ENCODE measurements at regions not wholly inside any gene's neighbourhood (a gene's known extent, or its start where the extent isn't known, plus 50 kb on each side); places are given as distances from the start of the nearest gene placed in this dataset.

DNA sequence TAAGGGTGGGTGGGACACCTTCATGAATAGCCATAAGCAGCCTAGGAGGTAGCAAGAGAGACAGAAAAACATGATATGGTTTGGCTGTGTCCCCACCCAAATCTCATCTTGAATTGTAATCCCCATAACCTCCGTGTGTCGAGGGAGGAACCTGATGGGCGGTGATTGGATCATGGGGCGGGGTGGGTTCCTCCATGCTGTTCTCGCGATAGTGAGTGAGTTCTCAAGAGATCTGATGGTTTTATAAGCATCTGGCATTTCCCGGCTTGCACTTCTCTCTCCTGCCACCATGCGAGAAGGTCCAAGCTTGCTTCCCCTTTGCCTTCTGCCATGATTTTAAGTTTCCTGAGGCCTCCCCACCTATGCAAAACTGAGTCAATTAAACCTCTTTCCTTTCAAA, 259.1 kb upstream of the ERCC4 start:
- Histone ChIP-seq H3K4me1 (no peaks in the 10 kb centered on the region), H3K27me3 (peaks cover 0 to 8% (median 0%) of the 10 kb centered on the region in 7 donors), H3K4me3 (no peak overlapping the region), H3K27ac (no peak overlapping the region), H3K9me3 (peaks cover 0 to 9% (median 0%) of the 10 kb centered on the region in 11 donors), H3K36me3 (no peaks in the 10 kb centered on the region)
- TF ChIP-seq, protein P1, sequence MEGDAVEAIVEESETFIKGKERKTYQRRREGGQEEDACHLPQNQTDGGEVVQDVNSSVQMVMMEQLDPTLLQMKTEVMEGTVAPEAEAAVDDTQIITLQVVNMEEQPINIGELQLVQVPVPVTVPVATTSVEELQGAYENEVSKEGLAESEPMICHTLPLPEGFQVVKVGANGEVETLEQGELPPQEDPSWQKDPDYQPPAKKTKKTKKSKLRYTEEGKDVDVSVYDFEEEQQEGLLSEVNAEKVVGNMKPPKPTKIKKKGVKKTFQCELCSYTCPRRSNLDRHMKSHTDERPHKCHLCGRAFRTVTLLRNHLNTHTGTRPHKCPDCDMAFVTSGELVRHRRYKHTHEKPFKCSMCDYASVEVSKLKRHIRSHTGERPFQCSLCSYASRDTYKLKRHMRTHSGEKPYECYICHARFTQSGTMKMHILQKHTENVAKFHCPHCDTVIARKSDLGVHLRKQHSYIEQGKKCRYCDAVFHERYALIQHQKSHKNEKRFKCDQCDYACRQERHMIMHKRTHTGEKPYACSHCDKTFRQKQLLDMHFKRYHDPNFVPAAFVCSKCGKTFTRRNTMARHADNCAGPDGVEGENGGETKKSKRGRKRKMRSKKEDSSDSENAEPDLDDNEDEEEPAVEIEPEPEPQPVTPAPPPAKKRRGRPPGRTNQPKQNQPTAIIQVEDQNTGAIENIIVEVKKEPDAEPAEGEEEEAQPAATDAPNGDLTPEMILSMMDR (IDR thresholded peaks at IDR 0.05) = no peak
- no peak for DNase-seq
- WGBS, 2 donors = 87 to 88% methylated on average over 8 of the region's 8 CpGs
- ATAC-seq = no peak
- intact Hi-C loops (cut with DNase I) = no loop called here

DNA sequence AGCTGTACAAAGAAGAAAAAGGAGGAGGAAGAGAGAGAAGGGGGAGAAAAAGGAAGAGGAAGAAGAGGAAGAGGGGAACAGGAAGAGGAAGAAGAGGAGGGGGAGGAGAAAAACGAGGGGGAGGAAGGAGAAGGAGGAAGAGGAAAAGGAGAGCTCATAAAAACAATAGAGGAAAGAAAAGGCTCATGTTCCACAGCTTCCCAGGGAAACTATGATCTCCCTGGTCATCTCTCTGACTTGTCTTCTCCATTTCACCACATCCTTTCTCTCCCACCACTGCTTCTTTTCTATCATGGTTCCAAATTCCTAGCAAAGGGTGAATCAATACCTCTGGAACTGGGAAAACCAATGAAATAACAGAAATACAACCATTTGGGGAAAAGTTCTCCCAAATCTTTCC, 254.1 kb upstream of the ERCC4 start:
- intact Hi-C loops (cut with DNase I) = no loop called here
- Histone ChIP-seq H3K27ac (no peak overlapping the region), H3K4me1 (no peaks in the 10 kb centered on the region), H3K36me3 (no peaks in the 10 kb centered on the region), H3K9me3 (peaks cover 0 to 9% (median 0%) of the 10 kb centered on the region in 11 donors), H3K4me3 (no peak overlapping the region), H3K27me3 (peaks cover 0 to 8% (median 0%) of the 10 kb centered on the region in 7 donors)
- WGBS, 2 donors = 13 to 17% methylated on average over 1 of the region's 1 CpG
- TF ChIP-seq, protein P1 (IDR thresholded peaks at IDR 0.05) = no peak
- no peak for ATAC-seq
- DNase-seq = no peak

DNA sequence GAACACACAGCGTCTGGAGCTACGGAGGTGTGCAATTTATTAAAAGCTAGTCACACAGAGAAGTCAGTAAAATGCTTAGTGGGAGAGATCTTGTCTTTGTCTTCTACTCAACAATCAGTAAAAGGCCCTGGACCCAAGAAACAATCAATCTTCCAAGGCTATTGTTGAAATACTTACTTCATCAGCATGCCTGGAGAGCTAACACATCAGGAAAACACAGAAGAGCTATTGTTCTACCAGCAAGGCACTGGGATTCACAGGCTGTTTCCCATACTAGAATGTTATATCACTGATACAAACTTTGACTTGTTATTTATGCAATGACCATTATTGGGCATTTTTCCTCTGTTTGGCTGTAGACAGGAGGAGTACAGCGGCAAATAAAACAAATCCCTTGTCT, 247.8 kb upstream of the ERCC4 start:
- Histone ChIP-seq H3K27ac (no peak overlapping the region), H3K4me3 (no peak overlapping the region), H3K4me1 (no peaks in the 10 kb centered on the region), H3K27me3 (peaks cover 0 to 4% (median 0%) of the 10 kb centered on the region in 7 donors), H3K9me3 (peaks cover 0 to 13% (median 0%) of the 10 kb centered on the region in 11 donors), H3K36me3 (no peaks in the 10 kb centered on the region)
- TF ChIP-seq, protein P1 (IDR thresholded peaks at IDR 0.05) = no peak
- ATAC-seq = no peak
- 65 to 78% methylated on average over 3 of the region's 3 CpGs for WGBS, 2 donors
- no peak for DNase-seq
- intact Hi-C loops (cut with DNase I) = no loop called here

DNA sequence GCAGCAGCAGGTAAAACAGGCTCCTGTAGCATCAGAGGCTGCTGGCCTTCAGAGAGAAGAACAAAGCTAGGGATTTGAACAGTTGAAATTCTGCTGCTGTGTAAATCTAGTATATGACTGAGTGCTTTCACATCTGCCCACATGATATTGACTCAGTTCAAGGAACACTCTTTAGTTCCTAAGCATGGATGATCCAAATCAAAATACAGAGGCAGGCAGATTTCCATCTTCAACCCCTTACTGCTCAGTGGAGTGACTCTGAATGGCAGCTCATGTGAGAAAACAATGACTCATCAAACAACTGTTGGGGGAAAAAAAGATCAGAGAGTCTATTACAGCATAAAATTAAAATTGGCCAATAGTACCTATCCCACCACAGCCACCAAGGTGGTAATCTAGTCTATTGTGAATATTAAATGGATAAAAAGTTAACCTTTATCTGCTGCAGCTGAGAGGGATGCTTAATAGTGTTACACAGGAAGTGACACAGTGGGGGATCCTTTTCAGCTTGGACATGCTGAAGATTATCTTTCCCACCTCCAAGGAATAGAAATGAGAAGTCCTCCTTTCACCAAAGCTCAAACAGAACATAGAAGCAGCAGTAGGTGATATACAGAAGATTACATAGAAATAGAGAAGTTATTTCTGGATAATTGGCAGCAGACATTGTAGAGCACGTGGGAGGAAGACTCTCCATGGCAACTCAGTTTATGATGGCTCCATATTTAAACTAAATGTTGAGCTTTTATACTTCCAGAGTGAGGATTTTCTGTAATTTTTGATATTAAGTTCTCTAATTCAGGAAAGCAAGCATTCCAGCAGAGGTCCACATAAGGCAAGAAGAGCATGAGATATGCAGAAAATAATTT, 239.7 kb upstream of the ERCC4 start:
- H3K36me3 ChIP-seq = no peaks in the 10 kb centered on the region
- TF ChIP-seq, protein P1 (IDR thresholded peaks at IDR 0.05) = no peak
- no peaks in the 10 kb centered on the region for H3K4me1 ChIP-seq
- intact Hi-C loops (cut with DNase I) = no loop called here
- no peak overlapping the region for H3K27ac ChIP-seq
- no peak for ATAC-seq
- H3K9me3 ChIP-seq = no peaks in the 10 kb centered on the region
- 39 to 48% methylated on average over 1 of the region's 1 CpG for WGBS, 2 donors
- no peak for DNase-seq
- H3K27me3 ChIP-seq = peaks cover 0 to 12% (median 4%) of the 10 kb centered on the region in 7 donors
- H3K4me3 ChIP-seq = no peak overlapping the region

All from heart right ventricle (tissue), 16 donors.